ENCODE measurements at regions not wholly inside any gene's neighbourhood (a gene's known extent, or its start where the extent isn't known, plus 50 kb on each side); places are given as distances from the start of the nearest gene placed in this dataset.

GRCh38 chr4:107478327-107478980 is 241.6 kb downstream of the PAPSS1 start:
- Histone ChIP-seq H3K36me3 (no peaks in the 10 kb centered on the region), H3K27ac (replicated peaks in 1 of 4) (no peak overlapping the region), H3K9me3 (peaks cover 0 to 15% (median 11%) of the 10 kb centered on the region in 4 donors), H3K27me3 (no peaks in the 10 kb centered on the region), H3K4me3 (no peak overlapping the region), H3K4me1 (no peaks in the 10 kb centered on the region)
- no peak for DNase-seq (ENCODE audit: extremely low spot score)
- TF ChIP-seq POLR2AphosphoS5 (IDR thresholded peaks at IDR 0.05) (no peak), CTCF (IDR thresholded peaks at IDR 0.05) (no peak), EP300 (IDR thresholded peaks at IDR 0.05) (no peak), POLR2A (IDR thresholded peaks at IDR 0.05; ENCODE audit: low read depth) (no peak)
- intact Hi-C loops (cut with DNase I): no loop called here

- H3K36me3 ChIP-seq: no peaks in the 10 kb centered on the region
- no peaks in the 10 kb centered on the region for H3K4me1 ChIP-seq
- H3K4me3 ChIP-seq: no peak overlapping the region
- TF ChIP-seq POLR2AphosphoS5 (IDR thresholded peaks at IDR 0.05): no peak
- TF ChIP-seq EP300 (IDR thresholded peaks at IDR 0.05): no peak
- TF ChIP-seq CTCF (IDR thresholded peaks at IDR 0.05): no peak
- H3K27ac ChIP-seq (replicated peaks in 1 of 4): no peak overlapping the region
- 0% methylated on average over 1 of the region's 1 CpG for WGBS
- no peak for DNase-seq (ENCODE audit: extremely low spot score)
- intact Hi-C loops (cut with DNase I): no loop called here
- H3K27me3 ChIP-seq: no peaks in the 10 kb centered on the region
- H3K9me3 ChIP-seq: no peaks in the 10 kb centered on the region
Observed at GRCh38 chr4:107473126-107473525, 246.9 kb downstream of the PAPSS1 start.

GRCh38 chr4:107472265-107472948 is 247.6 kb downstream of the PAPSS1 start:
- no peak for DNase-seq (ENCODE audit: extremely low spot score)
- WGBS: 78% methylated on average over 1 of the region's 1 CpG
- no peak overlapping the region for H3K27ac ChIP-seq (replicated peaks in 1 of 4)
- no peak overlapping the region for H3K4me3 ChIP-seq
- H3K27me3 ChIP-seq: no peaks in the 10 kb centered on the region
- no peak for TF ChIP-seq POLR2A (IDR thresholded peaks at IDR 0.05; ENCODE audit: low read depth)
- TF ChIP-seq POLR2AphosphoS5 (IDR thresholded peaks at IDR 0.05): no peak
- no peak for TF ChIP-seq CTCF (IDR thresholded peaks at IDR 0.05)
- no peak for TF ChIP-seq EP300 (IDR thresholded peaks at IDR 0.05)
- intact Hi-C loops (cut with DNase I): no loop called here
- H3K4me1 ChIP-seq: no peaks in the 10 kb centered on the region
- H3K9me3 ChIP-seq: no peaks in the 10 kb centered on the region
- no peaks in the 10 kb centered on the region for H3K36me3 ChIP-seq

- H3K4me1 ChIP-seq: no peaks in the 10 kb centered on the region
- intact Hi-C loops (cut with DNase I): no loop called here
- 97% methylated on average over 3 of the region's 3 CpGs for WGBS
- no peaks in the 10 kb centered on the region for H3K9me3 ChIP-seq
- H3K27ac ChIP-seq (replicated peaks in 1 of 4): no peak overlapping the region
- TF ChIP-seq POLR2AphosphoS5 (IDR thresholded peaks at IDR 0.05): no peak
- no peak for TF ChIP-seq EP300 (IDR thresholded peaks at IDR 0.05)
- no peak for TF ChIP-seq POLR2A (IDR thresholded peaks at IDR 0.05; ENCODE audit: low read depth)
- no peak for TF ChIP-seq CTCF (IDR thresholded peaks at IDR 0.05)
- H3K36me3 ChIP-seq: no peaks in the 10 kb centered on the region
- no peaks in the 10 kb centered on the region for H3K27me3 ChIP-seq
- DNase-seq (ENCODE audit: extremely low spot score): no peak
- no peak overlapping the region for H3K4me3 ChIP-seq
Observed at GRCh38 chr4:107470173-107470572, 249.9 kb downstream of the PAPSS1 start.
